HK-2 (cell line): ENCODE measurements at regions not wholly inside any gene's neighbourhood (a gene's known extent, or its start where the extent isn't known, plus 50 kb on each side); places are given as distances from the start of the nearest gene placed in this dataset.

Experiments
- DNase-seq: peaks from one replicate; pipeline ENCODE4 v3.0.0-alpha.2; 2018; ENCODE audit not compliant: unreplicated experiment

- no peak for DNase-seq
Observed at GRCh38 chr2:175463589-175464310, 282.2 kb upstream of the ATP5MC3 start.

- no peak for DNase-seq
Observed at GRCh38 chr2:175463169-175463568, 281.7 kb upstream of the ATP5MC3 start.

GRCh38 chr2:175462246-175462645, 280.7 kb upstream of the ATP5MC3 start:
- no peak for DNase-seq

- no peak for DNase-seq
Observed at GRCh38 chr2:175461839-175462238, 280.3 kb upstream of the ATP5MC3 start.

GRCh38 chr2:175457895-175458448, 276.5 kb upstream of the ATP5MC3 start:
- no peak for DNase-seq

- DNase-seq = no peak
Observed at GRCh38 chr2:175454953-175455389, 273.5 kb upstream of the ATP5MC3 start.

- no peak for DNase-seq
Observed at GRCh38 chr2:175450029-175450760, 268.7 kb upstream of the ATP5MC3 start.

GRCh38 chr2:175449616-175450015, 268.1 kb upstream of the ATP5MC3 start:
- no peak for DNase-seq

GRCh38 chr2:175446201-175446600, 264.7 kb upstream of the ATP5MC3 start:
- DNase-seq = no peak

- DNase-seq = no peak
Observed at GRCh38 chr2:175445281-175445680, 263.8 kb upstream of the ATP5MC3 start.

GRCh38 chr2:175442441-175442840, 260.9 kb upstream of the ATP5MC3 start:
- DNase-seq = no peak

- DNase-seq = no peak
Observed at GRCh38 chr2:175441181-175441761, 259.8 kb upstream of the ATP5MC3 start.

GRCh38 chr2:175439416-175439815, 257.9 kb upstream of the ATP5MC3 start:
- DNase-seq = no peak

GRCh38 chr2:175437167-175437566, 255.7 kb upstream of the ATP5MC3 start:
- no peak for DNase-seq

GRCh38 chr2:175436076-175436475, 254.6 kb upstream of the ATP5MC3 start:
- DNase-seq = no peak

GRCh38 chr2:175435012-175435411, 253.5 kb upstream of the ATP5MC3 start:
- DNase-seq = no peak

GRCh38 chr2:175432793-175433192, 251.3 kb upstream of the ATP5MC3 start:
- DNase-seq = no peak

GRCh38 chr2:175432021-175432420, 250.5 kb upstream of the ATP5MC3 start:
- no peak for DNase-seq

- DNase-seq = no peak
Observed at GRCh38 chr2:175431101-175431946, 249.8 kb upstream of the ATP5MC3 start.

- no peak for DNase-seq
Observed at GRCh38 chr2:175430236-175430635, 248.7 kb upstream of the ATP5MC3 start.

- DNase-seq = no peak
Observed at GRCh38 chr2:175418224-175418835, 236.8 kb upstream of the ATP5MC3 start.
